SH-SY5Y (cell line): ENCODE measurements at regions not wholly inside any gene's neighbourhood (a gene's known extent, or its start where the extent isn't known, plus 50 kb on each side); places are given as distances from the start of the nearest gene placed in this dataset.

Source experiments
- GATA2 ChIP-seq: IDR thresholded peaks from 2 replicates; pipeline ENCODE4 v1.6.1; 2011; ENCODE audit warnings: mild to moderate bottlenecking, low read depth, low read length
- GATA3 ChIP-seq: IDR thresholded peaks from 2 replicates; pipeline ENCODE4 v1.6.1; 2011; ENCODE audit warnings: low read depth, mild to moderate bottlenecking, low read length, moderate library complexity

- TF ChIP-seq GATA2 (no peak), GATA3 (no peak)
Measured at GRCh38 chr3:161555320-161555719, 58.7 kb downstream of the OTOL1 start.
